NCI-H2107 treated with DMSO at 0.1 percent for 48 hours (cell line): ENCODE measurements at regions not wholly inside any gene's neighbourhood (a gene's known extent, or its start where the extent isn't known, plus 50 kb on each side); places are given as distances from the start of the nearest gene placed in this dataset.
A peak's percentile ranks its signal among the peaks of the same experiment; 100 is the strongest.
"Not testable (repeated sequence)": the region's sequence is repeated elsewhere in the genome, so short reads cannot be mapped to it uniquely, and the experiment has no call there.

Source experiments
- DNase-seq: peaks from one replicate; lab custom pipeline; 2025; ENCODE audit not compliant: unreplicated experiment; lab: John Stamatoyannopoulos, UW

DNA sequence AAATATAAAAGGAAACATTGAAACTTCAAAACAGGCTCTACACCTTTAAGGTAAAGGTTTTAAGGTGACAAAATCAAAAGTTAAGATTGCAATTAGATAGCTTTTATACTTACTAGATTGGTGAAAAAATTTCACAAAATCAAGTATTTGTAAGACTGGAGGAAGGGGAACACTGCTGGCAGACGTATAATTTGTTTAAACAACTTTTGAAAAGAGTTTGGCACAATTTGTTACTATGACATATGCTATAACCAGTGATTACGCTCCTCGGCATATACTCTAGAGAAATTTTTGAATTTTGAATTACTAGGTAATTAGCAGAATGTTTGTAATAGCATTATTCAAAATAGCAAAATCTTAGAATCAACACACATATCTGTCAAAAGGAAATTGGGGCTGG lies 425.0 kb downstream of the LRRIQ3 start:
- DNase-seq: no peak

DNA sequence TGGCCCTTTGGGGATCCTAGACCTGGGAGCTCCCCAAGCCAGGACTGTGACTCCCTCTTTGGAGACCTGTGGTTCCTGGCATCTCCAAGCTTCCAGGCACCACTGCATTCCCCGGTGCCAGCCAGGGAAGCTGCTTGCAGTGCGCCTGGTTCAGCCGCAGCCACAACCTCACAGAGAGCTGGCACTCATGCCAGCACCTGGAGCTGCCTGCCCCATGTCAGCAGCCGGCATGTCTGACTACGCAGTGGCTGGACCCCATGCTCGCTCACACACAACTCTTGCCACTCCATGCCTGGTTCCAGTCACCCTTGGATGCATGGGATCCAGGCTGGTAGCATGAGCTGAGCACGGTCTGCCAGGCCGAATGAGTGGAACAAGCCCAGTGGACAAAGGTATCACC lies 426.6 kb downstream of the LRRIQ3 start:
- DNase-seq: no peak

DNA sequence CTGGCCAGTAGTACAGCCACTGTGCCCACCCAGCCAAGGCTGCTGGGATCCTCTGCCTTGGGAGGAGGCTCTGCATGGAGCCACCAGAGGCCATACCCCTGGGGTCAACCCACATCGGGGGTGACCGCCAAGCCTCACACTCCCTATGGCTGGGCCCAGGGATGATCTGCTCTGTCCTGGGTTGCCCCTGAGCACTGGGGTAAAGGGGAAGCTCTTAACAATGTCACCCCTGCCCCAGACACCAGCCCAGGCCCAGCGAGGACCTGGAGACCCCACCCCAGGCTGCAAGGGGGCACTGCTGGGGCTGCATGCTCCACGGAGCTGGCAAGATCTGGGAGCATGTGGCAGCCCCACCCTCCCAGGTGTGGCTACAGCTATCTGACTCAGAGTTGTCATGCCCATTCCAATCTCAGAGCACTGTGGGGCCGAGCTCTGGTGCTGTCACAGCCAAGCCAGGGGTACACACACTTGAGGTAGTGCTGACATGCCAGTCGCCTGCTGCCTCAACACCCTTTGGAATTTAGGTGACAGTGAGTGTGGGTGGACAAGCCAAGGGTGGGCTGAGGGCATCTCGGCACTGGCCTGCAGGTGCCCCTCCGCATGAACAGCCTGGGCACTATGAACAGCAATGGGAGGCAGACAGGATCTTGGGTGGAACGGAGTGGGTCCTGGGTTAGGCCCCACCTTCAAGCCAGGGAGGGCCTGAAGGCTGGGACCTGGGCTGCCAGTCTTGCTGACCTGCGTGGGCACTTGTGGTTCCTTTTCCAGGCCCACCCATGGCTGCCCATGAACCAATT lies 427.7 kb downstream of the LRRIQ3 start:
- DNase-seq: no peak

DNA sequence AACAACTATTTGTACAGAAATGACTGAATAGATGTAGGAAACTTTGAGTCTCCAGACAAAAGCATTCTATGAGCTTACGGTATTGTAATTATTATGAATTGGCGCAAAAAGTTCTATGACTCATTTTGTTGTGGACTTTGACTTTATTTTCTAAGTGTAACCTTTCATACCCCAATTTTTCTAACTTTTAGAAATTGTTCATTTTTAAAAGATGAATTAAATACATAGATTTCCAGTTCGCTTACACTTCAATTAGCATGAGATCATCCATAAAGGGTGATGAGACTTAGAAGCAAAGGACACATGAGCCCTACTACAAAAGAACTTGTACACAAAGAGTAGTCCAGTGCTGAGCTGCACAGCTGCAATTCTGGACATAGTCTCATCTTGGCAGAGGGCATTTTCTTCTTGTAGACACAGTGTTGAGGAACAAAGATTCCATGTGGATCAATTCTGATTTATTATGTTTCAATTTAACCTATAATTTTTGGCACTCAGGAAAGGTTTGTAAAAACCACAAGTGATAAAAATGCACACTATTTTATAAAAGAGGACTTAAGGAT lies 431.1 kb downstream of the LRRIQ3 start:
- no peak for DNase-seq

DNA sequence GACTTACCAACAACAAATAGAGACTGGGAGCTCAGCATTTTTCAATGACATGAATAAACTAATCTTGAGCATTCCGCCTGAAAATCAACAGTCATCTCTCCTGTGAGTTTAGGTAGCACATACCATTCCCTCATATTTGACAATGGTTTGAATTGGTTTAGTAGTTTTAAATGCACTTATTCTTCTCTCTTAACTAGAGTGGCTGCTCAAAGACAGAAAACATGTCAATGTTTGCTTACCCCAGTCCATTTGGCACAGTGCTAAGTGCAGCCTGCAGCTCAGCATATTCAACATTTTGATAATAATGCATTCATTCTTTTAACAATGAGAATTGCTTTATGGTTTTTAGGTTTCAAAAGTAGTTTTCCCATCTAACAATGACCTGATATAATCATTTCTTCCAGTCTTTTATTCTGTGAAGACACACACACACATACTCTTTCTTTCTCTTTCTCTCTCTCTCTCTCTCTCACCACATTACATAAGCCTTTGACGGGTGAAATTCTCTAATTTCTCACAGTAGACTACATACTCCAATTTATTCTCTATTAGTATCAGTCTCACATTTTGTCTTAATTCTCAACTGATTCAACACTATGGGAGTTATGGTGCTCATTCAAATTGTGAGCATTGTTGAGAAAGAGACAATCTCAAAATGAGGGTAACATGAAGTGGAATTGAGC lies 432.3 kb downstream of the LRRIQ3 start:
- no peak for DNase-seq

DNA sequence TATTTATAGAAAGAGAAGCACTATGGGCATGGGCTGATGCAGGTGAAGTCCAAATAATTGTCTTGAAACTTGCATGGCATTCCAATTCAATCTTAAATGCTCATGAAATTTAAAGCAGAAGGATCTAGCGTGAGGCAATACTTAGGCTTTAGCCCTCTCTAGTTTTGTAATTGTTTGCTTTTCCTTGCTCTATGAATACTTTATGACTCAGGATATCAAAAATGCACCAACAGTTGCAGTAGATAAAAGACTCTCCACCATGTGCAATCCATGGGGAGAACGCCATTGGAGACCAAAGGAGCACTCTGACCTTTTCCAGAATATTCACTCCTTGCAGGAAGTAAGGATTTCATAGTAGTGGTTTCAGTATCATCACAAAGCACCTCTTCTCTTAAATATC lies 436.4 kb downstream of the LRRIQ3 start:
- DNase-seq: no peak

DNA sequence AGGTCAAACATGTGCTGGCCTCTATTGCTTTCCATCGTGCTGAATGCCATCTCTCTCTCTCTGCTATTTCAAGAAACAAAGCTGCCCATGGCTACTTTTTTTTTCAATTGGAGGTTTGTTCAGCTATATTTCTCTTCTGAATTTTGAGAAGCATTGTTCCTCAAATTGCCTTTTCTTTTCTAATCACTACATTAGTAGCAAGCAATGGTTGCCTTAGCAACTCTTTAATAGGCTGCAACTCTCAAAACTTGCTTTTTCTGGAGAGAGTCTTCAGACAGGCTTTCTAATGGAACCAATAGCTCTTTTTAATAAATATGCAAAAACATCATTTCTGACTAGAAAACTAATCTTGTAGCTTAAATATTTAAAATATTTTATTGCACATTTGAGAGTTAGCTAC lies 439.0 kb downstream of the LRRIQ3 start:
- DNase-seq: no peak

DNA sequence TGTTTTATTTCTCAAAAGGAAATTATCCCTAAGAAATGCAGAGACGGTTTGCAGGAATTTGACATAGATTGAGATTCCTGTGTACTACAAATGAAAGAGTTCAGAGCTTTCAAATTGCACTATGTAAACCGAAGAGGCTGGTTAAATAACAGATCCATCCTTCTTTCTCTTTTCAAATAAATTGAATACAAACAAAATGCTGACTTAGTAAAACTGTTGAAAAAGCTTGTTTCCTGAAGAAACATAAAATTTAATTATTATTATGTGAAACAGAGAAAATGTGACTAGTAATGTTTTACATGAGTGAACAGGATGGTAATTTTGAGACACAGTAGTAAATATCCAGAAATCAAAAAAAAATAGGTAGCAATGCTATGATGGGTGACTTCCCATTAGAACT lies 441.2 kb downstream of the LRRIQ3 start:
- no peak for DNase-seq

DNA sequence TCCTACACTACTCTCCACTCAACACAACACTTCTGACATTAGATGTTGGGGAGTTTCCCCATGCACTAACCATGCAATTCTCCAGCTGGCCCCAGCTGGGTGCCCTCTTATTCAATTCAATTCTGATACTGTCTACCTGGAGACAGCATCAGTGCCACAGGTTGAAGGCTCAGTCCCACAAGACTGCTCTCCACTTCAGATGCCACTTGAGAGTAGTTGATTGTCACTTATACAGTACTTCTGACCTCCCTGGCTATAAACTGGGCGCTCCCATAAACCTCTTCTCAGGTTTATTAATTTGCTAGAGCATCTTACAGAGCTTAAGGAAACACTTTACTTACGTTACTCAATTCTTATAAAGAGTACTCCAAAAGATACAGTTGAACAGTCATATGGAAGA lies 442.3 kb downstream of the LRRIQ3 start:
- no peak for DNase-seq

DNA sequence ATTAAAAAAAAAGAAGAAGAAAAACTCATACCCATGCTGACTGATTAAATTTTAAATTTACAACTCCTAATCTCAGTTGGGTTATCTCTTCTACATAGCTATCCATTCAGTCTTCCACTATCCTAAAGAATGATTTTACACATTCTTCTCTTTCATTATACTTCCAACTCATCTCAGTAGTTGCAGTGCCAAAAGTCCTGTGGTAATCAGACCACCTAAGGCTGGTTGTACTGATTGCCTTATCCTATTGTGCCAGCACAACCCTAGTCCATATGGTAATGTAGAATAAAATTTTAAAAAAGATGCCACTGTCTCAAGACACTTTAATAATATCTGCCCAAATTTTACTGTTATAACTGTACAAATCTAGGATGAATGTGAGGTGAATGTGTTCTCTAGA lies 448.0 kb downstream of the LRRIQ3 start:
- no peak for DNase-seq

DNA sequence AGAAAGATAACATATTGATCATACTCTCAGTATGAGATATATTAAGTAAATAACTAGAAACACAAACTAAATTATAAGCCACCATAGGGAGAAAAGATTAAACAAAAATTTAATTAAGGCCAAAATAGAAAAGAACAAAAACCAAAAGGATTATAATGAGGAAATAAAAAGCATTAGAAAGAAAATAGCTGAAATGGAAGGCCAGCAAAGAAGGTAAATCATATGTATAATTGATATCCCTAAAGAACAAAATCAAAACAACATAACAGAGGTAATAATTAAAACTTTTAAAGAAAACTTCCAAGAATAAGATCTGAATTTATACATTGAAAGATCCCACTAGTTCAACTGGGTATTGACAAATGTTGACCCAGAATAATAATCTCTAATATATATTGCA lies 453.0 kb downstream of the LRRIQ3 start:
- DNase-seq: no peak

DNA sequence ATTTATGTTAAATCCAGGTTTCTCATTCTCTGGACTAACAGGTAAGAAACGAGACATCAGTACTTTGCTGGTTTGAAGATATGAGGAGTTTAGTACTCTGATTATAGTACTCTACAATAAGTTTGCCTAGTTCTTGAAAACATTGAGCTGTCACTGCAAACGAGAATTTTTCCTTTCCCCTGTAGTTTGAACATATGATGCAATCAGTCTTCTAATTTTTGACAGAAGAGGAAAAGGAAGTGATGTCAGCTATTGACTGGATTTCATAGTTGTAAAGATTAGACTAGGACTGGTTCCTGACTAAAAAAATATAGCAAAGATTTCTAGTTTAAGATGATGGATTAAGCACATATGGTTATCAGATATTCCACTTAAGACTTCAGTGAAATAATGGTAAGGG lies 461.9 kb downstream of the LRRIQ3 start:
- no peak for DNase-seq

DNA sequence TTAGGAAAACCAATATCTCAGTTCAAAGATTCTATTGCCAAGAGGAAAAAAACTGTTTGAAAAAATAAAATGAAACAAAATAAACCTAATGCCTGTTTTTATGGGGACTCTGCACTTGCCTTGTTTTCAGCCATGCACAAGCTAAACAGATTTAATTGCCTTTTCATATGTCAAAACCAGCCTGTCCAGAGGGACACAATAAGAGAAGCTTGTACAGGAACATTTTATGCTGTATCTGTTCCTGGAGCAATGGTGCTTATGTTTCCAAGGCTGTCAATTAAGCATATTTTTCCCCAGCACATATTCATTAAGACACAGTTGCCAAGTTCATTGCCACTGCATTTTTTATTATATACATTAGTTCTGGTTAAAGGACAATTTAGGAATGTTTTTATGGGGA lies 470.9 kb downstream of the LRRIQ3 start:
- DNase-seq: no peak

DNA sequence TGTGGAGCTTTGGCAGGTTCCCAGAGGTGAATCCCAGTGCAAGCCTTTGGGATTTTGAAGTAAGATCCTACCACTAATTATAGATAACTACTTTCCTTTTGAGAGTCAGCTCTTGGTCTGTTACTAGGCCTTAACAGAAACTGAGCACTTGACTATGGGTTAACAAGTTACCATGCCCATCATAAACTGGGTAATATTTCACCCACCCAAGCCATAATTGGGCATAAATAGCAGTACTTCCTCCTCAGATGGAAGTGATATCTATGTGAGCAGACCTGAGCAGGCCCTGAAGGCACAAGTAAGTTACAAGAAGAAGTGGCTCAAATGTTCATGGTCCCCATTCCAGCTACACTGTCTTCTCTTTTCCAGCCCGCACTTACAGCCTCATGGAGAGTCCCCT lies 475.9 kb downstream of the LRRIQ3 start:
- no peak for DNase-seq

DNA sequence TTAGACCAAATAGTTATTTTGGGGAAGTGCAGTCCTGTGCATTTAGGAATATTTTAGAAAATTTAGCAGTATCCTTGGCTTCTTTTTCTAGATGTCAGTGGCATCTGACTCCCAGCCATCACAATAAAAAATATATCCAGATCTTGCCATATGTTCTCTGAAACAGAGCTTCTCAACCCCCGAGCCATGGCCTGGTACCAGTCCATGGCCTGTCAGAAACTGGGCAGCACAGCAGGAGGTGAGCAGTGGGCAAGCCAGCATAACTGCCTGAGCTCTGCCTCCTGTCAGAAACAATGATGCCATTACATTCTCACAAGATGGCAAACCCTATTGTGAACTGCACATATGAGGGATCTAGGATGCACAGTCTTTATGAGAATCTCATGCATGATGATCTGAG lies 480.0 kb downstream of the LRRIQ3 start:
- DNase-seq: no peak

DNA sequence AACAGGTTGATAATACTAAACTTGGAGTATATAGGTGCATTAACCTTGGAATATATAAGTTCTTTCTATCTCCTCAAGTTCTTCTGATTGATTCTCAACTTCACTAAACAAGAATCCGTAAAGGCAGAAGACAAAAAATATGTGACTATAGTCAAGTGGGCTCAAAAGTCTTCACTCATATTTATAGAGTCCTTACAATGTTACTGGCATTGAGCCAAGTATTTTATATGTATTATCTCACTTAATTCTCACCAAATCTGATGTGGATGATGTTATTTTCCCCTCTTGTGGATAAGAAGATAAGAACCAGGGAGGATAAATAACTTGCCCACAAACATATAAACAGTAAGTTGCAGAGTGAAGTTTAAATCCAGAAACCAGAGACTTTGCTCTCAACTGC lies 486.9 kb downstream of the LRRIQ3 start:
- no peak for DNase-seq

DNA sequence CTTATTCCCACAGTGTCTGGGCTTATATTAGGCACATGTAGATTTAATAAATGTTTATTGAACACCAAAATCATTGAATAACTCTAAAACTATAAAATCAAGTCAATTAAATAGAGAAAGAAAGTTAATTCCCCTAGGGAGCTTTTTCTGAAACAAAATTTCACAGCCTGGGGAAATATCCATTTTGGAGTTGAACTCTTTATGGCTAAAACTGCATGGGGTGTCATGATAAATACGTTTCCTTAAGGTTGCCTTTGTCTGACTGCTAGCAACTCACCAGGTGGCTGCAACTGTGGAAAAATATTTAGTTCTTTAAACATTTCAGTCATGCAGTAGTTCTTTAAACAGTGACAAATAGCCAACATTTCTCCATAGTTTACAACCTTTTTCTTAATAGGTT lies 496.1 kb downstream of the LRRIQ3 start:
- DNase-seq: no peak

DNA sequence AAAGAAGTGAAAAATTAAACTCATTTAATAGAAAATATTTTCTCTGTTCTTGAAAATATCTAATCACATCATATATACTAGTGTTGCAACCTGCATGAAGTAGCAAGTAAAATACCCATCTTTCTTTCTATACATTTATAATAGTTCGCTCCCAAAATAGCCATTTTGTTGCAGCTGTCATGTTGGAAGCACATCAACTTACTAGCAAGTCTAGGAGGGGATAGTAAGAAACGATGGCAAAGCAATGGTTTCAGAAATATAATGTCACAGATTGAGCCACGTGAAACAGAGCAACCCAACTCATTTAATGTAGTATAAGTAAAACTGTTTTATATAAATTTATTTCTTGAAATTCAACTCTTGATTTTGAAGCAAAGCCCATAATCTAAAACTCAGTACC lies 521.8 kb downstream of the LRRIQ3 start:
- no peak for DNase-seq

DNA sequence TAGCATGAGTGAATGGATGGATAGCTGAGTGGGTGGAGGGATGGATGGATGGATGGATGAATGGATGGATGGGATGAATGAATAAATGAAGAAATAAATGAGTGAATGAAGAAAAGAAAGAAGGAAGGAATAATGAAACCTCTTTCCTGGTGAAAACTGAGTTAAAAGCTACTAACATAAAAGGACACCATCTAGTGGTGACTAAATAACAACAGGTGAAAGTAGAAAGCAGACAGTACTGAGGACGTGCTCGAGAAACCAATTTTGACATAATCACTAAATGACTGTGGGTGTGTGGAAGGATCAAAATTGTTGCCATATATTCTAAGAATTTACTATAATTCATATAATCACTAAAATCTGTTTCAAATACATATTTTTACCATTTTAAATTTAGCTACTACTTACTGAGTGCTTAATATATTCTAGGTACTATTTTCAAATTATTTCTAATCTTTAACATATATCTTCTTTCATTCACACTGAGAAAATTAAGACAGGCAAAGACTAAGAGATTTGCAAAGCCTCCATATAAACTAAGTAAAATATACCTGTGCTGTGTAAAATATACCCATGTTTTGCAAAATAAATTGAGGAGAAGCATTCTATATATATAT lies 522.9 kb downstream of the LRRIQ3 start:
- DNase-seq: peak; percentile 20

DNA sequence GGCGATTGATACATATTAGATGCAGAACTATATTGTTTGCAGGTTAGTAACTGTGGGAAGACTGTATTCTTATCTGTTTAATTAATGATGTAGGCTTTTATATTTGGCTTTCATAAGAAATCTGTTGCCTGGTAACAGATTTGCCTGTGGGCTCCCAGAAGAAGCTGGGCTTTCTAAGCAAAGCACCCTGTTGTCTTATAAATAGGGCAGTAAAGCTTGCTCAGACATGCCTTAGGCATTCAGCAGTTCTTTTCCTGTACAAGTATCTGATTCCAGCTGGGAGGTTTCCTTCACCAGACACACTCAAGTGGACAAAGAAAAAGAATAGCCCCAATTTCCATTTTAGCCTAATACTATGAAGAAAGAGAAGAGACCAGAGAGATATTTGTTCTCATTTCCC lies 524.0 kb downstream of the LRRIQ3 start:
- peak; percentile 7 for DNase-seq

DNA sequence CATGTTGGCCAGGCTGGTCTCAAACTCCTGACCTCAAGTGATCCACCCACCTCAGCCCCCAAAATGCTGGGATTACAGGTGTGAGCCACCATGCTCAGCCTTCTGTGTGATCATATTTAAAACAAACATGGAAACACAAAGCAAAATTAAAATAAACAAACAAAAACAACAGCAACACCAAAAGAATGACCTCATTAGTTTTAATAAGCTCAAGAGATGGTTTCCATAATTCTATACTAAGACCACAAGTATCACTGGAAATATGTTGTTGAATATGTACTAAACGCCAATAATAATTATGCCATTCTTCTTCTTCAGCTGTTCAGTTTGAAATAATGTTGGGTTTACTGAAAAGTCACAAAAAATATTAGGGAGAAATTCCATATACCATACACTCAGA lies 526.4 kb downstream of the LRRIQ3 start:
- DNase-seq: no peak

DNA sequence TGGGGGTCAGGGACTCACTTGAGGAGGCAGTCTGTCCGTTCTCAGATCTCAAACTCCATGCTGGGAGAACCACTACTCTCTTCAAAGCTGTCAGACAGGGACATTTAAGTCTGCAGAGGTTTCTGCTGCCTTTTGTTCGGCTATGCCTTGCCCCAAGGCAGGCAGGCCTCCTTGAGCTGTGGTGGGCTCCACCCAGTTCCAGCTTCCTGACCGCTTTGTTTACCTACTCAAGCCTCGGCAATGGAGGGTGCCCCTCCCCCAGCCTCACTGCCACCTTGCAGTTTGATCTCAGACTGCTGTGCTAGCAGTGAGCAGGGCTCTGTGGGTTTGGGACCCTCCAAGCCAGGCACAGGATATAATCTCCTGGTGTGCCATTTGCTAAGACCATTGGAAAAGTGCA lies 530.0 kb downstream of the LRRIQ3 start:
- DNase-seq: not testable (repeated sequence)
